Activated CD4-positive, alpha-beta T cell treated with anti-CD3 and anti-CD28 coated beads for 36 hours (primary cell): ENCODE measurements at regions not wholly inside any gene's neighbourhood (a gene's known extent, or its start where the extent isn't known, plus 50 kb on each side); places are given as distances from the start of the nearest gene placed in this dataset.
A peak's percentile ranks its signal among the peaks of the same experiment; 100 is the strongest.

Experiments
- ATAC-seq: fragments of 200-7000 bp; cut with Tn5 transposase; one replicate; pipeline ENCODE4 v1.10.0; 2021; ENCODE audit warnings: mild to moderate bottlenecking, moderate library complexity
- CTCF ChIA-PET: fragments of 350-600 bp; sonication (Branson Sonifier 250); formaldehyde crosslinking; loops from one replicate; lab custom pipeline; 2021; ENCODE audit warnings: antibody characterized with exemption; lab: Charles Lee
- POLR2A ChIA-PET: fragments of 350-600 bp; sonication (Branson Sonifier 250); formaldehyde crosslinking; loops from one replicate; lab custom pipeline; 2021; ENCODE audit warnings: antibody characterized with exemption, inconsistent platforms; lab: Charles Lee
- DNase-seq: peaks from one replicate; pipeline ENCODE4 v3.0.0-alpha.2; 2020
- H3K27ac Mint-ChIP-seq: one replicate; pipeline ENCODE4 v1.8.0; 2021; ENCODE audit warnings: mixed read lengths
- H3K27me3 Mint-ChIP-seq: one replicate; pipeline ENCODE4 v1.8.0; 2021; ENCODE audit warnings: mixed read lengths
- H3K36me3 Mint-ChIP-seq: one replicate; pipeline ENCODE4 v1.8.0; 2021; ENCODE audit warnings: low read depth, mixed read lengths
- H3K4me1 Mint-ChIP-seq: one replicate; pipeline ENCODE4 v1.8.0; 2021; ENCODE audit warnings: mixed read lengths
- H3K4me3 Mint-ChIP-seq: one replicate; pipeline ENCODE4 v1.8.0; 2021; ENCODE audit warnings: mild to moderate bottlenecking, moderate library complexity, mixed read lengths
- H3K9me3 Mint-ChIP-seq: one replicate; pipeline ENCODE4 v1.8.0; 2021; ENCODE audit warnings: low read depth, mixed read lengths
- intact Hi-C, 2 experiments: fragments of 100-400 bp; cut with DNase I in 1 of 2; cut with micrococcal nuclease in 1 of 2; formaldehyde crosslinking; loops; one replicate each; pipeline versions ENCODE4 v1.14.2 to v1.15.1; 2022 to 2024; cut with DNase I, micrococcal nuclease

DNA sequence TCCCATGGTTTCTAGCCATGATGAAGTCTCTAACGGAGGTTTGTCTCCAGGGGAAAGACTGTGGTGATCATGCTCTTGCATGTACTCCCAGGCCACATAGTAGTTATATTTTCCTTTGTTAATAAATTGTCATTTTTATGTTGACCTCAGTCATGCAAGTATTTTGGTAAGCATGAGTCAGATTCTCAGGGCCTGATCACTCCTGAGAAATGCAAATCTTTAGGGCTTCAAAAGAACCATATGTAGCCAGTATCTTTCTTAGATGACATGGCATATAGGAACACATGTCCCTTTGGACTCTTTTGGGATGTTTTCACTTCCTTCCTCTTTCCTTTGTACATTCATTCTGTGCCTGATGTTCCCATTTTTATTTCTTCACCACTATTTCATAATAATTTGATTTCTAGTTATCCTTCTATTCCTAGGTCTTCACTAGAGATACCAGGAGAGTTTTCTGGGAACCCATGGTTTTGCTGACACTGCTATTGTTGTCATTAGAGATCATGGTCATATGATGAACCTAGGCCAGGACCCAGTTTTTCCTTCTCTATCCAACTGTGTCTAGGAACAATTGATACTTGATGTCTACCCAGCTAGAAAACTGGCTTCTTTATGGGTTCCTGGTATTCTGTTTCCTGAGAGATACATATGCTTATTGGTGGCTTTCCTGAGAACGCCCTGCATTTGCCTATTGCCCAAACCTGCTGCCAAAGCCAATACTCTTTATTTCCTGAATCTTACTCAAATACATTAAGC, 248.1 kb upstream of the NREP start:
- H3K27ac Mint-ChIP-seq, result no peak overlapping the region
- peaks cover 4% of the 10 kb centered on the region for H3K4me1 Mint-ChIP-seq
- no peaks in the 10 kb centered on the region for H3K9me3 Mint-ChIP-seq
- intact Hi-C loops, result no loop called here
- H3K4me3 Mint-ChIP-seq, result no peak overlapping the region
- POLR2A ChIA-PET, result no interaction called here
- CTCF ChIA-PET, result interaction anchor here (0.6 kb wide), 1 partner anchor 55 kb away, joined by 3 read pairs; no protein-coding TSS in a partner anchor
- ATAC-seq (no peak), DNase-seq (no peak)
- no peaks in the 10 kb centered on the region for H3K27me3 Mint-ChIP-seq
- no peaks in the 10 kb centered on the region for H3K36me3 Mint-ChIP-seq

DNA sequence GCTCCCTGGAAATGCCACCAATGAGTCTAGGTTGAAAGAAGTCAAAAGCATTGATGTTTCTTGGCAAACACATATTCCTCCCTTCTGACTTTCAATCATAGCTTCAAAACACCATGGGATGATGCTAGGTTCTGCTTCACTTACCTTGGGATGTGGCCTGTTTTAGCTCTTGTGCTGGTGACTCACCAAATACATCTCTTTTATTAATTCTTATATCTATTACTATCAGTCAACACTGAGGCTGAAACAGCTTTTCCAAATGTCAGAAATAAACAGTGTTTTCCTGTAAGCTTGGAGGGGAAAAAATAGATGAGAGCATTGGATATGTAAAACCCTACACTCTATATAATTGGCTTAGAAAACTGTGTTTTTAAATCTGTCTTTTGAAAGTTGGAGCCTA, 245.4 kb upstream of the NREP start:
- H3K36me3 Mint-ChIP-seq, result no peaks in the 10 kb centered on the region
- ATAC-seq (no peak), DNase-seq (no peak)
- H3K27me3 Mint-ChIP-seq, result no peaks in the 10 kb centered on the region
- H3K27ac Mint-ChIP-seq, result no peak overlapping the region
- CTCF ChIA-PET, result no interaction called here
- H3K4me3 Mint-ChIP-seq, result no peak overlapping the region
- intact Hi-C loops, result no loop called here
- H3K4me1 Mint-ChIP-seq, result peaks cover 6% of the 10 kb centered on the region
- H3K9me3 Mint-ChIP-seq, result no peaks in the 10 kb centered on the region
- POLR2A ChIA-PET, result no interaction called here

DNA sequence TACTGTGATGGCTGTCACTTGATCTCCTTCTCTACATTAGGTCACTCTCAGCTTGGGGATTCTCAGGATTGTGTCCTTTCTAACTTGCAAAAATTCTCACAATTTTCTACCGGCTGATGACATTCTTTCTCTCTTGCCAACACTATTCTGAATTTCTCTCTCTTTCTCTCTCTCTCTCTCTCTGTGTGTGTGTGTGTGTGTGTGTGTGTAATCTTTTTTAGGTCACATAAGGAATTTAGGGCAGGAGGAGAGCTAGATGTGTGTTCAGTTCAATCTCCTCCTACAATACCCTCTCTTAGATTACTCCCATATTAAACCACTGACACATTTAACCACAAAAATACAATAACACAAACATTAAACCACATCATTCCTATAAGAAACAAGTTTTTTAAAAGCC, 242.3 kb upstream of the NREP start:
- no peak overlapping the region for H3K27ac Mint-ChIP-seq
- intact Hi-C loops, result no loop called here
- peaks cover 1% of the 10 kb centered on the region for H3K27me3 Mint-ChIP-seq
- H3K9me3 Mint-ChIP-seq, result no peaks in the 10 kb centered on the region
- H3K36me3 Mint-ChIP-seq, result no peaks in the 10 kb centered on the region
- DNase-seq (no peak), ATAC-seq (no peak)
- H3K4me3 Mint-ChIP-seq, result no peak overlapping the region
- ChIA-PET CTCF (interaction anchor here (0.6 kb wide), 1 partner anchor 227 kb away, joined by 3 read pairs; no protein-coding TSS in a partner anchor), POLR2A (no interaction called here)
- peaks cover 2% of the 10 kb centered on the region for H3K4me1 Mint-ChIP-seq

DNA sequence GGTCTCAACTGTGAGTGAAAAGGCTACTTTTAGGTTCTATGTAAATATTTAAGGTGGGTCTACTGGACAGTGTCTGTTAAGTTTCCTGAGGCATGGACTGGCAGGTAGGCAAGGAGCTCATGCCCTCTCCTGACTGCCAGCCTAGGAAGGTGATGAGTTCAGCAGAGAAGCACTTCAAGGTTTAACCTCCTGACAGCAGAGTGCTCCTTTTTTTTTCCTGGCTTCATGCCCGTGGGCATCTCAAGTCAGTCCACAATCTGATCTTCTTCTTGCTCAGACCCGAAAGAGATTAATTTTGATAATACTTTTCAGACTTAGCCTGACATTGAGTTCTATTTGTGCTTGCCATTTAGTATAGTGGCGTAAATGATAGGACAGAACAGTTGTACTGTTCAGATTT, 241.9 kb upstream of the NREP start:
- peaks cover 2% of the 10 kb centered on the region for H3K4me1 Mint-ChIP-seq
- no peak overlapping the region for H3K4me3 Mint-ChIP-seq
- ChIA-PET POLR2A (no interaction called here), CTCF (interaction anchor here (0.6 kb wide), 1 partner anchor 228 kb away, joined by 3 read pairs; no protein-coding TSS in a partner anchor)
- no peaks in the 10 kb centered on the region for H3K36me3 Mint-ChIP-seq
- H3K9me3 Mint-ChIP-seq, result no peaks in the 10 kb centered on the region
- peaks cover 2% of the 10 kb centered on the region for H3K27me3 Mint-ChIP-seq
- intact Hi-C loops, result no loop called here
- DNase-seq (no peak), ATAC-seq (no peak)
- H3K27ac Mint-ChIP-seq, result no peak overlapping the region

DNA sequence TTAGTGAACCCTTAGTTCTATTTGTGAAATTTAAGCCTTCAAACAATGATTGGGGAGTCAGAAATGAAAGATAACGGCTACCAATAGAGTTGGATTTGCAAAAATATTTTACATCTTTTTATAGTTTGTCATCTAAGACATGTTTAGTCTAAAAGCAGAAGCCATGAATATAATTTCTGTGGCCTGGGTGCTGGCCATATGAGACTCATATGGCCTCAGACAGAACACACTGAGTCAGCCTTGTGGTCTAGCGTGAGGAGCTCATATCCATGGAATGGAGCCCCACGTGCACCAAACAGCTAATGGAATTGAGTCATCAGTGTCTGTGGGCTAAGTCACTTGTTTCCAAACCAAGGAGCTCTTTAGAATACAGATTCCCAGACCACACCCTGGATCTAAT, 240.7 kb upstream of the NREP start:
- DNase-seq (peak; percentile 7), ATAC-seq (no peak)
- no peaks in the 10 kb centered on the region for H3K36me3 Mint-ChIP-seq
- H3K27ac Mint-ChIP-seq, result no peak overlapping the region
- H3K27me3 Mint-ChIP-seq, result peaks cover 5% of the 10 kb centered on the region
- intact Hi-C loops, result no loop called here
- no peak overlapping the region for H3K4me3 Mint-ChIP-seq
- no peaks in the 10 kb centered on the region for H3K9me3 Mint-ChIP-seq
- H3K4me1 Mint-ChIP-seq, result peaks cover 2% of the 10 kb centered on the region
- POLR2A ChIA-PET, result no interaction called here
- CTCF ChIA-PET, result no interaction called here

DNA sequence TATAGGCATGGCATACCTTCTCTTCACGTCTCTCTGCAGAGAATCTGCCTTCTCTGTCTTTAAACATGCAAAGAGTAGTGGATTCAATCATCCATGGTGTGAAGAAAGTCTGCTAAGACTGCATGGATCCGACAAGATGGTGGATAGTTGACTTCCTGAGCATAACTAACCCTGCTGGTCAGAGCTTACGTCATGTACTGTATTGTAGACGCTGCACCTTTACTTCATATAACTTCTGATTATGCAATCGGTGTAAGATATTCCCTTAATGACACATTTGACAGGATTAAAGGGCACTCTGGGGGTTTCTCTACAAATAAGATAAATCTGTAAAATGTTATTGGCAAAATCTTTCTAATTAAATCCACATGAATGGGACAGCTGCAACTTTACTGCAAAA, 240.3 kb upstream of the NREP start:
- no peak overlapping the region for H3K27ac Mint-ChIP-seq
- ATAC-seq (no peak), DNase-seq (no peak)
- H3K27me3 Mint-ChIP-seq, result peaks cover 5% of the 10 kb centered on the region
- intact Hi-C loops, result no loop called here
- CTCF ChIA-PET, result no interaction called here
- H3K4me1 Mint-ChIP-seq, result peaks cover 2% of the 10 kb centered on the region
- no peaks in the 10 kb centered on the region for H3K36me3 Mint-ChIP-seq
- no peak overlapping the region for H3K4me3 Mint-ChIP-seq
- H3K9me3 Mint-ChIP-seq, result no peaks in the 10 kb centered on the region
- POLR2A ChIA-PET, result no interaction called here

DNA sequence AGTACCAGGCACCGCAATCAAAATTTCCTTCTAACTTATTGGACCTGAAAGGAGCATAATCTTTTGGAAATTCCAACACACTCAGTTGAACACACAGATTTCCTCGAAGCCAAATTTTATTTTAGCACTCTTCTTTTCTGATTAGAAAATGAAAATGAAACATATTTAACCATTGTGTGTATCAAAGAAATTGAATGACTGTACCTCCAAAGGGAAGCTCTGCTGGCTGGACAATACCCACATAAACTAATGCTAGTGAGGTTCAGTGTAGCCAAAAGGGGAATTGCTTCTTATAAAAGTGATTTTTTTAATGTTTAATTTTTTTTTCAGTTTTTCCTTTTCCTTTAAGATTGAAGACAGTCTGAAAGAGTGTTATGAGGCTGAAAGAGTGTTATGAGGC, 239.6 kb upstream of the NREP start:
- H3K4me3 Mint-ChIP-seq, result no peak overlapping the region
- POLR2A ChIA-PET, result no interaction called here
- CTCF ChIA-PET, result no interaction called here
- ATAC-seq, result no peak
- no peaks in the 10 kb centered on the region for H3K9me3 Mint-ChIP-seq
- DNase-seq, result no peak
- intact Hi-C loops, result no loop called here
- H3K4me1 Mint-ChIP-seq, result peaks cover 2% of the 10 kb centered on the region
- H3K27me3 Mint-ChIP-seq, result peaks cover 5% of the 10 kb centered on the region
- no peak overlapping the region for H3K27ac Mint-ChIP-seq
- H3K36me3 Mint-ChIP-seq, result no peaks in the 10 kb centered on the region

DNA sequence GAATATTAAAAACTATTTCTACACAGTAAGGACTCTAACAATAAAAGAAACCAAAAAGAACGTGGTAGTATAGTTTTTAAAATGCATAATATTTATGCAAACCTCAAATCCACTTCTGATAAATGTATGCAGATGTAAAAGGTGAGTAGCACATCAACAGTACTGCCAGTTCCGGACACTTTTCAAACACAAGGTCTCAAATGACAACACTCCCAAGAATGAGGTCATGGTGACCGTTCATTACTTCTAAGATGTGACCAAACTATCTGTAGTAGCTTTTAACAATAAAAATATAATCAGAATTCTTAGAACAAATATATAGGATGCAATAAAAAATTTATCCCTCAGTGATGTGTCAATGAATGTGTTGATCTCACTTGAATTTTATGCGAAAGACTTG, 238.7 kb upstream of the NREP start:
- Mint-ChIP-seq H3K4me3 (no peak overlapping the region), H3K27ac (no peak overlapping the region), H3K4me1 (peaks cover 2% of the 10 kb centered on the region), H3K9me3 (no peaks in the 10 kb centered on the region), H3K36me3 (no peaks in the 10 kb centered on the region), H3K27me3 (peaks cover 5% of the 10 kb centered on the region)
- POLR2A ChIA-PET, result no interaction called here
- intact Hi-C loops, result no loop called here
- ATAC-seq (no peak), DNase-seq (no peak)
- CTCF ChIA-PET, result interaction anchor here (0.7 kb wide), 1 partner anchor 13 kb away, joined by 3 read pairs; no protein-coding TSS in a partner anchor

DNA sequence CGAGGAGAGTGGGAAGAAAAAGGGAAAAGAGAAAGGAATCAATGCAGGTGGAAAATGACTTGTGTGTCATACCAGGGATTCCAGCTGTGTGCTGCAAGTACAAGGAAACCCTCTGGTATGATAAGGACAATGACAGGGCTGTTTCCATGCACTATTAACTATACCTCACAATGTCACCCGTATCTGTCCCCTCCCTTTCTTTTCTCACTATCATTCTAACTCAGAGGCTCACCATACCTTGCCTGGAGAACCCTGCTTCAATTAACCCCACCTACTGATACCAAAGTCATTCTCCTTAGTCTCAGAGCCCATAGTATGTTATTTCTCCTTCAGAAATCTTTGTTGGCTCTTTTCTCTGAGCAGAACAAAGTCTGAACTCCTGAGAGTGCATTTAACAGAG, 236.2 kb upstream of the NREP start:
- ATAC-seq, result no peak
- Mint-ChIP-seq H3K27me3 (peaks cover 5% of the 10 kb centered on the region), H3K36me3 (no peaks in the 10 kb centered on the region), H3K4me3 (no peak overlapping the region), H3K27ac (no peak overlapping the region), H3K9me3 (peaks cover 2% of the 10 kb centered on the region), H3K4me1 (no peaks in the 10 kb centered on the region)
- ChIA-PET CTCF (no interaction called here), POLR2A (no interaction called here)
- intact Hi-C loops, result no loop called here
- no peak for DNase-seq

DNA sequence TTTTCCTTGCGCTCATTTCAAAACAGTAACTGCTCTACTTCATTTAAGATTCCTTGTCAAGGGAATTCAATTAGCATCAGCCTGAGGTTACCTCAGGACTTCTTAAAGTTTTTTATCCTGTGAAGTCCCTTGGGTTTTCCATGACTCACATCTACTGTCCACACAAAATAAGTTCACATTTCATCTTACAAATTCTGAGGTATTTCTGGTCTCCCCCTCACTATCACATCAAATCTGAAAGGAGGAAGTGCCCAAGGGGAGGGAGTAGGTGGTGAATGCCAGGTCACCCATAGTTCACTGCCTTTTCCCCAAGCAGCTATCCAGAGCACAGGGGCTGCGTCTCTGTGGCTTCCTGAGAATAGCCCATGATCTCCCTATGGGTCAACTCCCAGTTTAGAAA, 227.1 kb upstream of the NREP start:
- H3K4me3 Mint-ChIP-seq, result no peak overlapping the region
- H3K9me3 Mint-ChIP-seq, result peaks cover 2% of the 10 kb centered on the region
- no peak for ATAC-seq
- H3K4me1 Mint-ChIP-seq, result no peaks in the 10 kb centered on the region
- no peaks in the 10 kb centered on the region for H3K36me3 Mint-ChIP-seq
- POLR2A ChIA-PET, result no interaction called here
- no peak for DNase-seq
- H3K27me3 Mint-ChIP-seq, result no peaks in the 10 kb centered on the region
- no peak overlapping the region for H3K27ac Mint-ChIP-seq
- intact Hi-C loops, result no loop called here
- CTCF ChIA-PET, result no interaction called here

DNA sequence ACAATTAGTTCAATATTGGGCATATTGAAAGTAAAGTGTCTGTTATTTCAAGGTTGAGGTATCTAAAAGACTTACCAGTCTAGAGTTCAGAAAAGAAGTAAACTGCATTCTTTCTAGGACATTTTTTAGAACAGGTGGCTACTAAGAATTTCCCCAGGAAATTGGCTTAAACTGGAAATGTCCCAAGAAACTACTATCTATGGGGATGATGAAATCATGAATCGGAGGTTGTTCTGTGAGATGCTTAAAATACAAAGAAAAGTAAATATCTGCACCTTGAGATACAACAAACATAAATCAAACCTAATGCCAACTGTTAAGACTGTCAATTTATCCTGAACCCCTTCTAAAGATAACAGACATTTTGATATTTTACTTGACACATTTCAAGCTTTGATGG, 226.5 kb upstream of the NREP start:
- intact Hi-C loops, result no loop called here
- Mint-ChIP-seq H3K4me1 (no peaks in the 10 kb centered on the region), H3K4me3 (no peak overlapping the region), H3K27me3 (no peaks in the 10 kb centered on the region), H3K9me3 (peaks cover 2% of the 10 kb centered on the region), H3K36me3 (no peaks in the 10 kb centered on the region), H3K27ac (no peak overlapping the region)
- DNase-seq (no peak), ATAC-seq (no peak)
- ChIA-PET POLR2A (no interaction called here), CTCF (no interaction called here)

DNA sequence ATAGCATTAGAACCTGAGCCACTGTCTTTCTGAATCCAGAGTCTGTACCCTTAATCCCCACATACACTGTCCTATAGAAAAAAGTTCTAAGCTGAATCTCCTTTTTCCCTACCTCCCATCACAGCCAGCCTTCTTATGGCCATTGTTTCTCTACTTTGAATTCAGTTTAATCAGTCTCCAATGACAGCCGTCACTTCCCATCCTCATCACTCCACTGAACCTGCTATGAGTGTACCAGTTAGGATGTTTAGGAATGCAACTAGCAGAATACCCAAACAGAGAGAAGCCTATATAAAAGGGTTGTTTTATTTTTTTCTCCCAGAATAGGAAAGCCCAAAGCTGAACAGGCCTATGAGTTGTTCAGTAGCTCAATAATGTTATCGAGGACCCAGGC, 220.4 kb upstream of the NREP start:
- intact Hi-C loops, result no loop called here
- ChIA-PET CTCF (interaction anchor here (1.1 to 1.3 kb wide), 2 partner anchors 9 to 105 kb away, joined by 3 to 5 read pairs; no protein-coding TSS in a partner anchor), POLR2A (no interaction called here)
- H3K4me1 Mint-ChIP-seq, result no peaks in the 10 kb centered on the region
- no peak overlapping the region for H3K4me3 Mint-ChIP-seq
- ATAC-seq, result no peak
- peaks cover 8% of the 10 kb centered on the region for H3K27me3 Mint-ChIP-seq
- H3K9me3 Mint-ChIP-seq, result no peaks in the 10 kb centered on the region
- no peak for DNase-seq
- H3K27ac Mint-ChIP-seq, result no peak overlapping the region
- H3K36me3 Mint-ChIP-seq, result no peaks in the 10 kb centered on the region
